Kidney capillary endothelial cell (primary cell): ENCODE measurements at regions not wholly inside any gene's neighbourhood (a gene's known extent, or its start where the extent isn't known, plus 50 kb on each side); places are given as distances from the start of the nearest gene placed in this dataset.

Source experiments
- DNase-seq: peaks from one replicate; pipeline ENCODE4 v3.0.0-alpha.2; 2018; ENCODE audit warnings: low spot score

DNA sequence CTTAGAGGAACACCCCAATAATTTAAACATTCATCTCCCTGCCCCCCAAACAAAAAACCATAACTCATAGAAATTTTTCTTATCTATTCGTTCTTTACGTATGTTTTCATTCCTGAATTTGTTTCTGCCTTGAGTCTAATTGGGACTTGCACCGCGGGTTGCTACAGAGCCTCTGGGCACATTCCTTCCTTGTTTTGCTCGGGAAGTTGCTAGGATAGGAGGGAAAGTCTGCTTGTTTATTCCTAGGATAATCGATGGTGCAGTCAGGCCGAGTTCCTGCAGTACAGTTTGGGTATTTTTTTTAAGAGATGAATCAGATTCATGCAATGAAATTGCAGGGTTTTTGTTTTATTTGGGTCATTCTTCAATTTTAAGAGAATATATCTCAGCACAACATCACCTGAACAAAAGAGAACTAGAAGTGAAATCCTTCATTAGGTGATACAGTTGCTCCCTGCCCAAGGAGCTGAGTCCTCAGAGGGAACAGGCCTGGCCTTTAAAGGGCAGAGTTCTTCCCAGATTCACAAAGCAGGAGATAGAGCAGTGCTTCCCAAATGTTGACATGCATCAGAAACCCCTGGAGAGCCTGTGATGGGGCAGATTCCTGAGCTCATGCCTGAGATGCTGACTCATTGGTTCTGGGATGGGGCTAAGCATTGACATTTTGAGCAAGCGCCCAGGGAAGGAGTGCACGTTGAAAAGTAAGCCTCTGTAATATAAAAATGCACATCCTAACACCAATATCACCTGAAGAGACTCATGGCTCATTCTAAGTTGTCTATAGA lies 114.9 kb upstream of the FAM9B start:
- no peak for DNase-seq

DNA sequence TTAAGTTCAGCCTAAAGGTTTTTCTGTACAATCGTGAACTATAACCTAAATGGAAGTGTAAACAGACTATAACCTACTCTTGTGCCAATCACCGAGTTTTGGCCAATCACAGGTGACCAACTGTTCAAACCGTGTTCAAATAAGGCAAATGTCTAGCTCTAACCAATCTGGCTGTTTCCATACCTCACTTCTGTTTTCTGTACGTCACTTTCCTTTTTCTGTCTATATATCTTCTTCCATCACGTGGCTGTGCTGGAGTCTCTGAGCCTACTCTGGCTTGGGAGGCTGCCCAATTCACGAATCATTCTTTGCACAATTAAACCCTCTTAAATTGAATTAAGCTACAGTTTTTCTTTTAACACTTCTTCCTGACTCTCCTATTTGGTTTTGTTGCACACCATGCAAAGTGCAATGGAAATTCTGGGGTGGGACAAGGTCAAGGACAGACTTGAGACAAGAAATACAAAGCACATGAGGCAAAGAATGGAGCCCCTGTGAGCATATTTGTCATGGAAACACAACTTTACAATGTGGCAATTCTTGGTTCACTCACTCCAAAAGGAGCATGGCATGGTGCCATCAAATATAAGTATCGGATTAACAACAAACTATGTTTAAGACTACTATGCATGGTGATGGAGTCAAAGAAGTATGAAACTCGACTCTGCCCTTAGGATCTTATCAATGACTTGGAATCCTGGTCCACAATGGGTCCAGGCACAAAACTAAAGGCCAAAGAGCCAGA lies 115.7 kb upstream of the FAM9B start:
- DNase-seq = no peak

DNA sequence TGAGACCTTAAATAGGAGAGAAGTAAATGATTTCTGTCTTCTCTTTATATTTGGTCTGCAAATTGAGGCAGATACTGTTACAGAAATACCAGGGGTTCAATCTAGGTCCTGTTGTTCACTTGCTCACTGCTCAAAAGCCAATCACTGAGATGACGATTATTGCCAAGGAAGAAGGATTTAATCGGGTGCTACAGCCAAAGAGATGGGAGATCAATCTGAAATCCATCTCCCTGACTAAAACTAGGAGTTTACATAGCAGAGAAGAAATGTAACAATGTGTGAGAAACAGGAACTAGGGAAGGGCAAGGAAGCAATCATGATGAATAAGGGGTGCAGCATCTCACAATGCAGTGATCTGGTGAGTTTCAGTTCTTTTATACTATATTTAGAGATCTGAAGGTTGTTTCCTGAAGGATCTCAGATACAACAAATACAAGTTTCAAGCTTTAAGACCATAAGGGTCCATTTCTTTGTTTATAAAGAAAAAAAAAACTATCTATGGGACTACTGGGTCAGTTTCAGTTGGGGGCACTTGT lies 117.9 kb upstream of the FAM9B start:
- no peak for DNase-seq

DNA sequence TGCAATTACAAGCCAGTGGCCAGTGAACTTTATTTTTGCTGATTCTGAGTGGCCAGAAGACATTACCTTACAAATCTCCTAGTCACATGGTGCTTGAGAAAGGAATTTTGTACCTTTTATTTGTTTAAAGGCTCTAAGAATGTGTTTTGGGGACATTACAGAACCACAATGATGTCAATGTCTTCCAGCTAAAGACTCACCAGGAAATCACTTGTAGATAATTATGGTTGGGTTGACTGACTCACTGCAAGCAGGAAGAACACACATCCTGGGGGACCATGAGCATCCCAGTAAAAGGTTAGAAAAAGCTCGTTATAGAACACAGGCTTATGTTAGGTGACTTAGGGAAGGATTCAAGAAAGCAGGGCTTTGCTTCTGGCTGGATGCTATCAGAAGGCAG lies 119.4 kb upstream of the FAM9B start:
- DNase-seq = peak; percentile 56

- no peak for DNase-seq
Measured at GRCh38 chrX:9158611-9159010, 124.7 kb upstream of the FAM9B start.

DNA sequence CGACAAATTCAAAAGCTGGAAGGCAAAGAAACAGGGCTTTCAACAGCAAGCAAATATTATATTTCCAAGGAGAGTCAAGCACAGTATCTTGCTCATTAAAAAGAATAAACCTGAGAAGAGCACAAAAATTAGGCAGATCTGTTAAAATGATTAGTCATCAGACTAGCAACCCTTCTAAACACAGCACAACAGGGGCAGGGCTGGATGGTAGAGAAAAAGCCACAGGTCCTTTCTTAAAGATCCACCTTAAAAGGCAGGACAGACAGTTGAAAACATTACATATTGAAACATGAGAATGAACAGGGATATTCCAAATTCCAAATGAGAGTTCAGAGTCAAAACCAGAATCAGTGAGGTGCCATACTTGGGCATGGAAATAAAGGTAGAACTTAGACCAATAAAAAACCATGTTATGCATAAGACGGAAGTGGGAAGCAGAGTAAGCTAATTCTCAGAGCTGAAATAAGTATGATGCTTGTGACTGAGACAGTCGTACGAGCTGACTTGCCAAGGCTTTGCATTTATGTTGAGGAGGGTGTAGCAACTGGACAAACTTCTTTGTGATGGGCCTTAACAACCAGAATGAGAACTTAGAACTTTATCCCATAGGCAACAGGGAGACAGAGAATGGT lies 126.9 kb upstream of the FAM9B start:
- DNase-seq = no peak

GRCh38 chrX:9162698-9163097 lies 128.8 kb upstream of the FAM9B start:
- no peak for DNase-seq

GRCh38 chrX:9163214-9163709 lies 129.3 kb upstream of the FAM9B start:
- peak; percentile 52 for DNase-seq

GRCh38 chrX:9164086-9164485 lies 130.2 kb upstream of the FAM9B start:
- DNase-seq = no peak

GRCh38 chrX:9164533-9165426 lies 130.9 kb upstream of the FAM9B start:
- DNase-seq = no peak

- DNase-seq = no peak
Measured at GRCh38 chrX:9166584-9166944, 132.6 kb upstream of the FAM9B start.

DNA sequence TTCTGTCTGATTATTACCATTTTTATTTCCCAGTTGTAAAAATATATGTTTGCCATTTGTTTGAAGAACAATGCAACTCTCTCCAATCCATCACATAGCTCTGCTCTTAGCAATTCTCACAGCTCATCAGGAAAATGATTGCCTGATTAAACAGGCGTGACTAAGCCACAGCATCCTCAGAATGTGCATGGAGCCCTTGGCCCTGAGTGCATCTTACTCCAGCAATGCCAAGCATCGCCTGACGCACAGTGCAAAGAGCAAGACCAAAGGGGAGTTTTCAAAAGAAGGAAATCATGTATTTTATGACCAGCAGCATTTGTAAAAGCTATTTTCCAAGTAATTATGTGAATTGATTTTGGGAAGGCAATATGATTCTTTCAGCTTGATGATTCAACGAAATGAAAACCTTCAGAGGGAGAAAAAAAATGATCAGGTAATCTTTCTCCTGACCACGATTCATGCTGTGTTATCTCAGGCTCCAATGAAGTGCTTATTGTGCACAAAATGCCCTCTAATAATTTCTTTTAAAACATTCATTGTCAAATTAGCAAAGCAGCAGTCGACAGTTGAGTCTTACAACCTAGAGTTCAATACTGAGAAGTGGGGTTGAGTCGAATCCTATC lies 138.0 kb upstream of the FAM9B start:
- DNase-seq = peak; percentile 4

GRCh38 chrX:9172464-9172850 lies 138.5 kb upstream of the FAM9B start:
- no peak for DNase-seq

DNA sequence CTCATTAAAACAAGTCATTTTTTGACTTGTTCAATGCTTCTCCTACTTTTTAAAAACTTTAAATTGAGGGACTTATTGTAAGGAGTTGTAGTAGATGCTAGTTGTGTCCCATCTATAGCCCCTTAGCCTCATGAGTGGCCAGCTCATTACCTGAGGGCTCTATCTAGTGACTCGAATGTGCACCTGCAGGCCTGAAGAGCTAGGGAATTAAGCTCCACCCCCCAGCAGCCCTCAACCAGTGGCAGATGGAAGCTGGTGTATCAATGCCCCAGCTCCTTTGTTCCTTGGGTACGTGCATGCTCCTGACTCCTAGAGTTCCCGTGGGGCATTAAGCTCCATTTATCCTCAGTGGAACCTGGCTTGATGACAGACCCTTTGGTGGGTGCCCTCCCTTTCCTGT lies 146.7 kb upstream of the FAM9B start:
- DNase-seq = no peak

DNA sequence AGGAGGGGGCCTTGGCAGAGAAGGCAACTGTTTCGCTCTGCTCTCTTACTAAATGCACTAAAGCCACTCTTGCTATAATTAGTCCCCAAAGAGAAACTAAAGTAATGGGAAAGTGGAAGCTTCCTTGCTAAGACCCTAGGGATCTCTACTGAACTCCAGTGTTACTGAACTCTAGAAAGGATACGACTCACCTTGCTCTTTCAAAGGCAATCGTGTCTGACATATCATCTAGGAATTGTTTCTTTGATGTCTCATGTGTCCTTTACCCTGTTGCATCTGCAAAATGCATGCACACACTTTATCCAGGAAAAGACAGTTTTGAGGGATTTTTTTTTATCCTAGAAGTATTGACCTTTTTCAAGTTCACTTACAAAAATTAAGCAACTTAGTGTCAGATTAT lies 148.1 kb upstream of the FAM9B start:
- peak; percentile 9 for DNase-seq

- DNase-seq = no peak
Measured at GRCh38 chrX:9183481-9183880, 149.6 kb upstream of the FAM9B start.

GRCh38 chrX:9184211-9184610 lies 150.3 kb upstream of the FAM9B start:
- DNase-seq = no peak

- no peak for DNase-seq
Measured at GRCh38 chrX:9188117-9188516, 154.2 kb upstream of the FAM9B start.

DNA sequence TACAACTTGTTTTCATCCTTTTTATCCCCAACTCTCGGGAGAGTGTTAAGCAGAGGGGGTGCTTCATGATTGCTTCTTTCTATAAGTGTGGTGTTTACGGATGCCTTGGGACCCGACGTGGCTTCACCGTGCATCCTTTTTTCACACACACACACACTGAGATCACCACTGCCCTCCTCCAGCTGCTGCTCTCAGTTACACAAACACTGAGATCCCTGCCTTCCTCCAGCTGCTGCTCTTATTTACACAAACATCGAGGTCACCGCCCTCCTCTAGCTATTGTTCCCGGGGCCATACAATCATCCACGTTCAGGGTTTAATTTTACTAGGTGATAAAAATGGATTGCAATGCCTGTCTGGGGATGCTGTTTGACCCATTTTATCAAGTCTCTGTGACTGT lies 155.4 kb upstream of the FAM9B start:
- no peak for DNase-seq

DNA sequence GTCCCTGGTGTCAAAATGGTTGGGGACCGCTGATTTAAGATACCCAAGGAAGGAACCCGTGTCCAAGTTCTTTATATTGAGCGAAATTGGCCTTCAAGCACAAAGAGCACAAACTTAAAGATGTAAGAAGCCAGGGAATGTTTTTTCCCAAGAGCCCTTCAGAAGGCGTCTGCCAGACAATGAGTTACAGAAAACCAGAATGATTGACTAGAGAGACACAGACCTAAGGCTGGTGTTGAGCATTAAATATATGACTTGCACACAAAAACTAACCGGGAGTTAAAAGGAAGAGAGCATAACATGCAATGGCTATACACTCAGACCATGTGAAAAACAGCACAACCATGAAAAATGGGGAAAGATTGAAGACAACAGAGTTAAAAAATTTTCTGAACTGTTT lies 157.5 kb upstream of the FAM9B start:
- DNase-seq = no peak

DNA sequence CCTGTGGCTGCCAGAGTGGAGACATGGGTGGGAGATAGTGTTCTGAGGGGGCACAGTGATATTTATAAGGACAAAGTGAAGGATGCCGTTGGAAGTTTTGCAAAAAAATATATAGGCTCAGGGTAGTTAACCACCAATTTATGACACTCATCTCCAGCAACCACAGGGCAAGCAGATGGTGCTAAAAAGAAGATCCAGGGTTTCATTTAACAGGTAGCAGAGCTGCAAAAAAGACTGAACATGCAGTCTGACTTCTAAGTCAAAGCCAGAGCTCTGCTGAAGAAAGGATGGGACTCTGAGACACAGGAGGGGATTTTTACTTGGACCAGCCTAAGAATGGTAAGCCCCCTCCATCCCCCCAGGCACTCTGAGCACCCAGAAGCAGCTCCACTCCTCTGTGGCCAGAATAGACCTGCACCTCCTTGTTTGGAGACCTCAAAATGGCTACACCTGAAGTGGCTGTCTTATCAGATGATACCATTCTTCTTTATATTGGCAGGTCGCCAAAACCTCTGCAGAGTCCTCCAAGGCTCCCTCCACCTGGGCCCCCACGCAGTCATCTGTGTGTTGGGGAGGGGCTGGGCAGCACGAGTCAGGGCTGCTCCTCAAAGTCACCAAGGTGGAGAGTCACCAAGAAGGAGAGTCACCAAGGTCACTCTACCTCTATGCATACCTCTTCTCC lies 161.4 kb upstream of the FAM9B start:
- DNase-seq = no peak
